ENCODE measurements at regions not wholly inside any gene's neighbourhood (a gene's known extent, or its start where the extent isn't known, plus 50 kb on each side); places are given as distances from the start of the nearest gene placed in this dataset.

GRCh38 chr12:107372229-107372658 lies 278.9 kb upstream of the CRY1 start:
- no peak for DNase-seq (ENCODE audit: low spot score)

- no peak for DNase-seq (ENCODE audit: low spot score)
These were observed 280.0 kb upstream of the CRY1 start for GRCh38 chr12:107373238-107373809.

GRCh38 chr12:107374161-107374840 lies 281.0 kb upstream of the CRY1 start:
- no peak for DNase-seq (ENCODE audit: low spot score)

GRCh38 chr12:107375231-107375630 lies 281.9 kb upstream of the CRY1 start:
- no peak for DNase-seq (ENCODE audit: low spot score)

GRCh38 chr12:107377596-107378385 lies 284.4 kb upstream of the CRY1 start:
- peak; percentile 26 for DNase-seq (ENCODE audit: low spot score)

- no peak for DNase-seq (ENCODE audit: low spot score)
These were observed 285.3 kb upstream of the CRY1 start for GRCh38 chr12:107378609-107379008.

GRCh38 chr12:107379142-107379851 lies 285.9 kb upstream of the CRY1 start:
- peak; percentile 45 for DNase-seq (ENCODE audit: low spot score)

GRCh38 chr12:107379852-107380567 lies 286.7 kb upstream of the CRY1 start:
- DNase-seq (ENCODE audit: low spot score) = no peak

GRCh38 chr12:107384645-107385044 lies 291.3 kb upstream of the CRY1 start:
- no peak for DNase-seq (ENCODE audit: low spot score)

- no peak for DNase-seq (ENCODE audit: low spot score)
These were observed 292.2 kb upstream of the CRY1 start for GRCh38 chr12:107385509-107385908.

- no peak for DNase-seq (ENCODE audit: low spot score)
These were observed 293.2 kb upstream of the CRY1 start for GRCh38 chr12:107386569-107386968.

- DNase-seq (ENCODE audit: low spot score) = no peak
These were observed 294.9 kb upstream of the CRY1 start for GRCh38 chr12:107388263-107388662.

GRCh38 chr12:107390414-107390813 lies 295.2 kb upstream of the PWP1 start:
- DNase-seq (ENCODE audit: low spot score) = no peak

- peak; percentile 32 for DNase-seq (ENCODE audit: low spot score)
These were observed 292.4 kb upstream of the PWP1 start for GRCh38 chr12:107393043-107393717.

GRCh38 chr12:107394693-107395092 lies 290.9 kb upstream of the PWP1 start:
- DNase-seq (ENCODE audit: low spot score) = no peak

- no peak for DNase-seq (ENCODE audit: low spot score)
These were observed 289.8 kb upstream of the PWP1 start for GRCh38 chr12:107395817-107396216.

GRCh38 chr12:107396991-107397390 lies 288.6 kb upstream of the PWP1 start:
- DNase-seq (ENCODE audit: low spot score) = no peak

- DNase-seq (ENCODE audit: low spot score) = no peak
These were observed 287.6 kb upstream of the PWP1 start for GRCh38 chr12:107397890-107398500.

GRCh38 chr12:107399046-107399445 lies 286.6 kb upstream of the PWP1 start:
- DNase-seq (ENCODE audit: low spot score) = no peak

GRCh38 chr12:107400686-107401447 lies 284.7 kb upstream of the PWP1 start:
- peak; percentile 17 for DNase-seq (ENCODE audit: low spot score)

Data from A172 (cell line).